Endothelial cell of umbilical vein (primary cell): ENCODE measurements at regions not wholly inside any gene's neighbourhood (a gene's known extent, or its start where the extent isn't known, plus 50 kb on each side); places are given as distances from the start of the nearest gene placed in this dataset.

Experiments
- BruUV-seq: library from RNA; stranded (reverse); fragments of 400-500 nt; replicated peaks from 2 replicates; lab custom pipeline; 2021; lab: Mats Ljungman, UMichigan
- CTCF ChIA-PET: fragments of 300-600, 350-600 bp; sonication (Branson Sonifier 250); formaldehyde crosslinking; loops from one replicate; lab custom pipeline; 2021; ENCODE audit warnings: antibody characterized with exemption, inconsistent platforms; lab: Charles Lee
- POLR2A ChIA-PET: fragments of 300-600, 350-600 bp; sonication (Branson Sonifier 250); formaldehyde crosslinking; loops from one replicate; lab custom pipeline; 2021; ENCODE audit warnings: antibody characterized with exemption, inconsistent platforms; lab: Charles Lee
- DNase-seq: peaks from one replicate; pipeline ENCODE4 v3.0.0-alpha.2; 2011; ENCODE audit warnings: low read depth, low spot score
- FAIRE-seq: peaks from 2 replicates; lab custom pipeline; 2011; peaks lifted over from hg19 to GRCh38; lab: Jason Lieb, UNC
- H2AFZ ChIP-seq: 2 replicates; pipeline ENCODE4 v1.6.0; 2012; ENCODE audit warnings: low read depth, low read length, control low read depth, inconsistent platforms
- H3K27ac ChIP-seq: 2 replicates; pipeline ENCODE4 v1.5.1; 2011; ENCODE audit warnings: low read depth, mild to moderate bottlenecking, control low read depth, low read length, moderate library complexity; ENCODE audit not compliant: insufficient read depth
- H3K27me3 ChIP-seq, 2 experiments: 2 replicates each; pipeline versions ENCODE4 v1.6.0 to v1.6.1; 2011; ENCODE audit warnings: low read length in 2 of 2, mixed read lengths in 1 of 2; ENCODE audit not compliant: control insufficient read depth in 2 of 2, insufficient read depth in 2 of 2
- H3K36me3 ChIP-seq, 2 experiments: 2 replicates in 1 of 2; 3 replicates in 1 of 2; pipeline ENCODE4 v1.5.1; 2011; ENCODE audit warnings: low read length in 2 of 2, mild to moderate bottlenecking in 1 of 2, moderate library complexity in 1 of 2; ENCODE audit not compliant: control insufficient read depth in 2 of 2, insufficient read depth in 2 of 2; ENCODE audit errors: extremely low read depth in 1 of 2
- H3K4me1 ChIP-seq: 3 replicates; pipeline ENCODE4 v1.5.1; 2011; ENCODE audit warnings: mild to moderate bottlenecking, low read length; ENCODE audit not compliant: control insufficient read depth, insufficient read depth; ENCODE audit errors: extremely low read depth
- H3K4me2 ChIP-seq: 2 replicates; pipeline ENCODE4 v1.6.1; 2011; ENCODE audit warnings: low read length, control low read depth, mixed read lengths; ENCODE audit not compliant: insufficient read depth
- H3K4me3 ChIP-seq, 3 experiments: fragments of 200-600 bp in 1 of 3; sonication (generic), shearing (Covaris generic) in 1 of 3; replicated peaks in 1 of 3; 2 replicates each; pipeline ENCODE4 v1.5.1; 2011 to 2016; ENCODE audit warnings: control low read depth in 3 of 3, low read length in 3 of 3, mild to moderate bottlenecking in 2 of 3, inconsistent platforms in 1 of 3, low read depth in 1 of 3, moderate library complexity in 1 of 3; ENCODE audit not compliant: insufficient read depth in 1 of 3
- H3K79me2 ChIP-seq: 2 replicates; pipeline ENCODE4 v1.6.0; 2012; ENCODE audit warnings: low read length, inconsistent platforms; ENCODE audit not compliant: control insufficient read depth, insufficient read depth
- H3K9ac ChIP-seq: replicated peaks from 2 replicates; pipeline ENCODE3; 2011; ENCODE audit warnings: low read length, control low read depth; ENCODE audit not compliant: insufficient read depth; ENCODE audit errors: extremely low read depth
- H3K9me1 ChIP-seq: replicated peaks from 3 replicates; pipeline ENCODE4 v1.6.0; 2011; ENCODE audit warnings: mild to moderate bottlenecking, low read length; ENCODE audit not compliant: control insufficient read depth, insufficient read depth; ENCODE audit errors: extremely low read depth
- H3K9me3 ChIP-seq: replicated peaks from 2 replicates; pipeline ENCODE4 v1.5.1; 2012; ENCODE audit warnings: low read length, inconsistent platforms; ENCODE audit not compliant: control insufficient read depth, insufficient read depth
- H4K20me1 ChIP-seq: replicated peaks from 2 replicates; pipeline ENCODE3; 2011; ENCODE audit warnings: mild to moderate bottlenecking, low read length; ENCODE audit not compliant: control insufficient read depth, insufficient read depth; ENCODE audit errors: extremely low read depth
- CTCF ChIP-seq, 2 donors: IDR thresholded peaks; 1 replicate in 1 of 2; 2 replicates in 1 of 2; pipeline ENCODE4 v1.5.1; 2011; ENCODE audit warnings: low read length in 2 of 2, mild to moderate bottlenecking in 2 of 2, moderate library complexity in 2 of 2, control low read depth in 1 of 2, inconsistent platforms in 1 of 2, low read depth in 1 of 2; ENCODE audit not compliant: insufficient read depth in 1 of 2; ENCODE audit errors: extremely low read depth in 1 of 2
- EZH2 ChIP-seq: IDR thresholded peaks from 2 replicates; pipeline ENCODE4 v1.6.1; 2012; ENCODE audit warnings: borderline replicate concordance, low read depth, mild to moderate bottlenecking, moderate library complexity, low read length, inconsistent platforms; ENCODE audit not compliant: severe bottlenecking
- FOS ChIP-seq: IDR thresholded peaks from 2 replicates; pipeline ENCODE4 v1.6.1; 2011; ENCODE audit warnings: mild to moderate bottlenecking, low read length, moderate library complexity, borderline replicate concordance; ENCODE audit not compliant: insufficient read depth
- GATA2 ChIP-seq: IDR thresholded peaks from 2 replicates; pipeline ENCODE4 v1.7.0; 2011; ENCODE audit warnings: low read depth, mild to moderate bottlenecking, moderate library complexity, mixed read lengths, low read length; ENCODE audit not compliant: insufficient read length, insufficient read depth
- JUN ChIP-seq: IDR thresholded peaks from 2 replicates; pipeline ENCODE4 v1.6.1; 2011; ENCODE audit warnings: borderline replicate concordance, low read depth; ENCODE audit not compliant: insufficient read length, insufficient read depth
- MAX ChIP-seq: IDR thresholded peaks from 2 replicates; pipeline ENCODE4 v1.6.1; 2011; ENCODE audit not compliant: insufficient read depth, insufficient read length
- MYC ChIP-seq: IDR thresholded peaks from one replicate; pipeline ENCODE4 v1.6.1; 2011; ENCODE audit warnings: mild to moderate bottlenecking, low read depth, low read length
- POLR2A ChIP-seq: IDR thresholded peaks from 2 replicates; pipeline ENCODE4 v1.6.1; 2012; ENCODE audit warnings: low read depth, mild to moderate bottlenecking, control low read depth, low read length
- POLR2AphosphoS5 ChIP-seq: IDR thresholded peaks from 2 replicates; pipeline ENCODE4 v1.6.1; 2012; ENCODE audit warnings: low read depth, mild to moderate bottlenecking, control low read depth, low read length, moderate library complexity; ENCODE audit not compliant: insufficient read depth
- dilution Hi-C: fragments of 300-500 bp; cut with MboI; formaldehyde crosslinking; loops from one replicate; pipeline ENCODE4 v1.15.0; 2019; ENCODE audit warnings: low sequenced_read_pairs; ENCODE audit not compliant: extremely low pct_ligation_motif_present
- intact Hi-C: fragments of 100-400 bp; cut with micrococcal nuclease; formaldehyde crosslinking; loops from one replicate; pipeline ENCODE4 v1.10.0; 2022

- dilution Hi-C loops, result no loop called here
- FAIRE-seq, result no peak
- CTCF ChIA-PET, result no interaction called here
These were observed 283.5 kb upstream of the DACH1 start for GRCh38 chr13:72150502-72150901.

GRCh38 chr13:72149701-72150100 lies 282.7 kb upstream of the DACH1 start:
- Histone ChIP-seq H3K9me1 (no peaks in the 10 kb centered on the region), H3K36me3 (no peaks in the 10 kb centered on the region), H3K9me3 (no peaks in the 10 kb centered on the region), H3K27ac (no peak overlapping the region), H3K9ac (no peak overlapping the region), H3K4me2 (no peak overlapping the region), H3K27me3 (no peaks in the 10 kb centered on the region), H4K20me1 (no peaks in the 10 kb centered on the region), H2AFZ (no peak overlapping the region), H3K79me2 (no peaks in the 10 kb centered on the region), H3K4me3 (no peak overlapping the region), H3K4me1 (no peaks in the 10 kb centered on the region)
- dilution Hi-C loops, result no loop called here
- intact Hi-C loops, result no loop called here
- DNase-seq (no peak), FAIRE-seq (no peak)
- TF ChIP-seq MAX, result no peak
- TF ChIP-seq POLR2AphosphoS5, result no peak
- no peak for TF ChIP-seq CTCF (IDR thresholded peaks at IDR 0.05; ENCODE audit: extremely low read depth in 1 of 2, insufficient read depth in 1 of 2, low read depth in 1 of 2, low read length in 2 of 2)
- TF ChIP-seq GATA2, result no peak
- TF ChIP-seq JUN, result no peak
- TF ChIP-seq POLR2A, result no peak
- no peak for TF ChIP-seq EZH2
- TF ChIP-seq FOS, result no peak
- no peak for TF ChIP-seq MYC
- CTCF ChIA-PET, result interaction anchor here (1.5 kb wide), 1 partner anchor 17 kb away, joined by 3 read pairs; no protein-coding TSS in a partner anchor
- BruUV-seq, result no TSS peak
- POLR2A ChIA-PET, result no interaction called here

More at GRCh38 chr13:72150502-72150901, 283.5 kb upstream of the DACH1 start:
- TF ChIP-seq GATA2 (no peak), POLR2A (no peak), CTCF (IDR thresholded peaks at IDR 0.05; ENCODE audit: extremely low read depth in 1 of 2, insufficient read depth in 1 of 2, low read depth in 1 of 2, low read length in 2 of 2) (no peak)
- H3K27me3 ChIP-seq, result no peaks in the 10 kb centered on the region
- intact Hi-C loops, result no loop called here
- POLR2A ChIA-PET, result no interaction called here
- H4K20me1 ChIP-seq, result no peaks in the 10 kb centered on the region
- DNase-seq, result no peak
- no peaks in the 10 kb centered on the region for H3K36me3 ChIP-seq
- no peak overlapping the region for H3K4me2 ChIP-seq
- H2AFZ ChIP-seq, result no peak overlapping the region
- no peaks in the 10 kb centered on the region for H3K9me3 ChIP-seq
- H3K79me2 ChIP-seq, result no peaks in the 10 kb centered on the region
- no peaks in the 10 kb centered on the region for H3K4me1 ChIP-seq
- no peak overlapping the region for H3K4me3 ChIP-seq
- BruUV-seq, result no TSS peak
- H3K9ac ChIP-seq, result no peak overlapping the region
- H3K27ac ChIP-seq, result no peak overlapping the region
- no peaks in the 10 kb centered on the region for H3K9me1 ChIP-seq
